ENCODE measurements at regions not wholly inside any gene's neighbourhood (a gene's known extent, or its start where the extent isn't known, plus 50 kb on each side); places are given as distances from the start of the nearest gene placed in this dataset.

GRCh38 chr19:14272623-14273022 lies 66.7 kb upstream of the ADGRL1 start:
- TF ChIP-seq CTCF (IDR thresholded peaks at IDR 0.05) = no peak
- no peak for TF ChIP-seq POLR2A (IDR thresholded peaks at IDR 0.05)
- TF ChIP-seq EP300 (IDR thresholded peaks at IDR 0.05) = no peak

Measured in gastroesophageal sphincter (tissue), 3 donors.